ENCODE measurements at regions not wholly inside any gene's neighbourhood (a gene's known extent, or its start where the extent isn't known, plus 50 kb on each side); places are given as distances from the start of the nearest gene placed in this dataset.
"Not testable (repeated sequence)": the region's sequence is repeated elsewhere in the genome, so short reads cannot be mapped to it uniquely, and the experiment has no call there.

- no peak for DNase-seq
Observed at GRCh38 chr1:239204401-239204800, 182.0 kb upstream of the CHRM3 start.

DNA sequence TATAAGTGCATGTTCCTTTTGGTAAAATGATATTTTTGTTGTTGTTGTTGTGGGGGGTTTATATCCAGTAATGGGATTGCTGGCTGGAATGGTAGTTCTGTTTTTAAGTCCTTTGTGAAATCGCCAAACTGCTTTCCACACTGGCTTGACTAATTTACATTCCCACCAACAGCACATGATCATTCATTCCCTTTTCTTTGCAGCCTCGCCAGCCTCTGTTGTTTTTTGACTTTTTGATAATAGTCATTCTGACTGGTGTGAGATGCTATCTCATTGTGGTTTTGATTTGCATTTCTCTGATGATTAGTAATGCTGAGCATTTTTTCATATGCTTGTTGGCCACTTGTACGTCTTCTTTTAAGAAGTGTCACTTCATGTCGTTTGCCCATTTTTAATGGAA is 188.5 kb upstream of the CHRM3 start:
- DNase-seq, result no peak

- no peak for DNase-seq
Observed at GRCh38 chr1:239189998-239190512, 196.3 kb upstream of the CHRM3 start.

DNA sequence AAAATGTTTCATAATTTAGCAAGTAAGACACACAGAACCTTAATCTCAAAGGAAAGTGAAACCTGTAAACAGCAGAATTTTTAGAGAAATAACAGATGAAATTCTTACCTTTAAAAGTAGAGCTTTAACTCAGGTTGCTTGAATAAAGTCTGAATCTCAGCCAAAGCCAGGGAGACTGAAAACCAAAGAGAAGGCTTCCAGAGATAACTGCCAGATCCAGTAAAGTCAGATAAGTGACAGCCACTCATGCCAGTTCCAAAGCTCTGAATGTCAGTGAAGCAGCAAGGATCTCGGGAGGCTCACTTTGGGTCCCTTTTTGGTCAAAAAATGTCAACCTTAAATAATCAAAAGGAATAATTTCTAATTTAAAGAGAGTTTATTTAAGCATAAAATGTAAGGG is 199.9 kb upstream of the CHRM3 start:
- no peak for DNase-seq

- no peak for DNase-seq
Observed at GRCh38 chr1:239185245-239185619, 201.1 kb upstream of the CHRM3 start.

- no peak for DNase-seq
Observed at GRCh38 chr1:239184561-239185244, 201.7 kb upstream of the CHRM3 start.

DNA sequence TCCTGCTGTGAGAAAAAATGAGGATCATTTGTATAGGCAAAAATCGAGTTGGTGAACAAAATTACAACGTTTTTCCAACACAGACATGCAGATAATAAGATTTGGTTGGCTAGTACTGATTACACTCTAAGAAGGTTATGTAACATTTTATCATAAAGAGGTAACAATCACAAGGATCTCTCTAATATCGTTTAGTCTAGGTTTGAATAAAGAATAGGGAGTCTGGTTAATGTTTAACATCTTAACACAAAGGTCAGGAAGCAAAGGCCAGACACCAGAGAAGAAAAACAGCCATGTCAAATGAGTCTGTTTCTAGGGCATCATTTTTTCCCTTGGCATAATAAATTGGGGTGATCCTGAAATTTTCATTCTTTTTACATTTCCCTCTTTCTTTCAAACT is 207.4 kb upstream of the CHRM3 start:
- DNase-seq, result no peak

DNA sequence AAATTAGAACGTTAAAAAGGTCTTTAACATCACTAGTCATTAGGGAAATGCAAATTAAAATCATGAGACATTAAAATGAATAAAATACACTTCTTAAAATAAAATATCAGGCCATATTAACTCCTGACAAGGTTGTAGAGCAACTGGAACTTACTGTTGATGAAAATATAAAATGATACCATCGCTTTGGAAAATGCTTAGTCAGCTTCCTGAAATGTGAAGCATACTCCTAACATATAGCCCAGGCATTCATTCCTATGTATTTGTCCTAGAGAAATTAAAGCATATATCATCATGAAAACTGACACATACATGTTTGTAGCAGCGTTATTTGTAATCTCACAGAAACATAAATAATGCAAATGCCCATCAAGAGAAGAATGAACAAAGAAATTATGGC is 211.5 kb upstream of the CHRM3 start:
- no peak for DNase-seq

DNA sequence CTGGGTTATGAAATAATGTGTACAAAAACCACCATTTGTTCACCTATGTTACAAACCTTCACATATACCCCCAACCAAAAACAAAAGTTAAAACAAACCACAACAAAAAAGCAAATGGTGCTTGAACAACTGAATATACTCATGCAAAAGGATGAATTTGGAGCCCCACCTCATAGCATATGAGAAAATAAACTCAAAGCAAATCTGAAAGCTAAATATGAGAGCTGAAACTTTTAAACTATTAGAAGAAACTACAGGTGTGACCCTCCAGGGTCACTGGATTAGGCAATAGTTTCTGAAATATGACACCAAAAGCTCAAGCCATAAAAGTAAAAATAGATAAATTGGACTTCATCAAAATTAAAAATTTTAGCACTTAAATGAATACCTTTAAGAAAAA is 215.5 kb upstream of the CHRM3 start:
- DNase-seq, result no peak

DNA sequence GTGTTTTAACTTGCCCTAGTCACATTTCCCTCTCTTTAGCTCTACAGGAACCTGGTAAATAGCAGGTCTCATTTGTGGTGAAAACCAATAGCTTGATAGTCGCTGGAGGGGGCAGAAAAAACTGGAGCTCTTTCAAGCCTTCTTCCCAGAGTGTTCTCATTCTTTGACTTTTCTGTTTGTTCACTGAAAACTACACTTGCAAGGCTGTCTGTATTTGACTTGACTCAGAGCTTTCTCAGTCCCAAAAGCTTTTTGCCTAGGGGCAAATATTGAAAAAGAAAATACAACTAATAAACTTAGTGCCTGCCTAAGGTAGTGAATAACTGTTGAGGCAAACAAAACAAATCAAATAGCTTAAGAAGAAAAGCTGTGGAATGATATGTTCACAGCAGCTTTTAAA is 217.1 kb upstream of the CHRM3 start:
- no peak for DNase-seq

GRCh38 chr1:239164451-239165180 is 221.8 kb upstream of the CHRM3 start:
- no peak for DNase-seq

DNA sequence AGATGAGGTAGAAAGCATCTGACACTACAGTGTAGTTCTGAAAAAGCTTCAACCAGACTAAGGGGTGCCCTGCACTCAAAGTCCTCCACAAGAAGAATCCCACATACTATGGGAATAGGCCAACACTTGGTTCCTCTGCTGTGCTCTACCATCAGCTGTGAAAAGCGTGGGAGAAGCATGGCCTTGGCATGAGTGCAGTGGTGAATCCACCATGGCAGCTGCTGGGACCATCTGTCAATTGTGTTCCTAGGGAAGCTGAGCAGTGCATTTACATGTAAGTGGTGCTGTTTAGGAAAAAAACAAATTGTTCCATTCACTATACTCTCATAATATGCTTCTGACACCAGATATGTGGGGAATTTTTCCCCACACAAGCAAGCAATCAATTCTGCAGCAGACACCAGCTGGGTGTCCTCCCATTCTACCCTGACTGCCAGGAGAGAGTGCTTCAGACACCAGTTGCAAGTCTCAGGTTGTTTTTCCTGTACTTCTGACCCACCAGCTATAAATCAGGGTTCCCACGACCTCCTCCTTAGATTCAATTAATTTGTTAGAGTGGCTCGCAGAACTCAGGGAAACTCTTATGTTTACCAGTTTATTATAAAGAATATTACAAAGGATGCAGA is 230.8 kb upstream of the CHRM3 start:
- DNase-seq, result no peak

- DNase-seq, result no peak
Observed at GRCh38 chr1:239151937-239152336, 234.4 kb upstream of the CHRM3 start.

DNA sequence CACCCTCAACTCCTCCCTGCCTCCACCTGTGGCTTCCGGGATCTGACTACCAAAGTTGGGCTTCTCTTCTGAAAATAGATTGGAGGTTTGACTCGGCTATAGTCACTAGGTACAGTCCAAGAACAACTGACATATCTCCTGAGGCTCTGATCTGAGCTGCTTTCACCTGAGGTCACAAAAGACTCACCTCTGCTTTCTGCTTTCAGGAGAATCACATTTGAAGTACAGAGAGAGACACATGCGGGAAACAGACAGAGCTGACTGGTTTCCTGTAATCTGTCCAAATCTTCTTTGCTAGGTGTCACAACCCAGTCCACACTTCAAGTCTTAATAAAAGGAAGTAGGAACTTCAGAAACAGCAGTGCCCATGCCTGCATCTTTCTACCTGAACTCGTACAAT is 245.4 kb upstream of the CHRM3 start:
- DNase-seq, result no peak

DNA sequence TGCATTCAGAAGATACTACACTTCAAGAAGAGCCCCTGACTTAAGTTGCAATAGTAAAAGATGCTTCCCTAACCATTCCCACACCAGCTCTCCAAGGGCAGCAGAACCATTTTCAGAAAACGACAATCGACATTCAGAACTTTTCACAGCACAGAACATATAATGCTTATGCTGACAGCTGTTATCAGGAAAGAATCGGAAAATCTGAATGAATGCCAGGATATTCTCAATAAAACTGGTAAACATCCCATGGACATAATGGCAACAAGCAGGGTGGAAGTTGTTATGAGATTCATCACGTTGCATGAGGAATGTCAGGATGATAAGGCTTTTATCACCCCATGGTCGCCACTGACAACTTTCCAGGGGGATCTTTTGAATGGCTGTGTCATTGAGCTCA is 246.6 kb upstream of the CHRM3 start:
- DNase-seq, result no peak

GRCh38 chr1:239128541-239128940 is 257.8 kb upstream of the CHRM3 start:
- no peak for DNase-seq

- no peak for DNase-seq
Observed at GRCh38 chr1:239126884-239127283, 259.5 kb upstream of the CHRM3 start.

- DNase-seq, result no peak
Observed at GRCh38 chr1:239125893-239126292, 260.5 kb upstream of the CHRM3 start.

DNA sequence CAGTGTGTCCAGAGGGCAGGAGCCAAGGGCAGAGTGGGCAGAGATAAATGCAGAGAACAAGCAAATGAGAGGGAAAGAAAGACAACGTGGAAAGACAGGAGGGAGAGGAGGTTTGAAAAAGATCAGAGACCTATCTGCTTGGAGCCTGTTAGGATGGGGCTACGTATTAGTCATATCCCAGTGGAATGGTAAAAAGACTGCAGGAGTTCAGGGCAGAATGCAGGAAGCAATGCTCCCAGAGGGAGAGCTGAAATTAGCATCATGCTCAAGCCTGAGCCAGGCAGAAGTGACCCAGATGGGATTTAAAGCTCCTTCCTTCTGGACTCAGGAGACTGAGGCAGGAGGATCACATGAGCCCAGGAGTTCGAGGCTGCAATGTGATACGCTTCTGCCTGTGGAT is 261.3 kb upstream of the CHRM3 start:
- no peak for DNase-seq

DNA sequence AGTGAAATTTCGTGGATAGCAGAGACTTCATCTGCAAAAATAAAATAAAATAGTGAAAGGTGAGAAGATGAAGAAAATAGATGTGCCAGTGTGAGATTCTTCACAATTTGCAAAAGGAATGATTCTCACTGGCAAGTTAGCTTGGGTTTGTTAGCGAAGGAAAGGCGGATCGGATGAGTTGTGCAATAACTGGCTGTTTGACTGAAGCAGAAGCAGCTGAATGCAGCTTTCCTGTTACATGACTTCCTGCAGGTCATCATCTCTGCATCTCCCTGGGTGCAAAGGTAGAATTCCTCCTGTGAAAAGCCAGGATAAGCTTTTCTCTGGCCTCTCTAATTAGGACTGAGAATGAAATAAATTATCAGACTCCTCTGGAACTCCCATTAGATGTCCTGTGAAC is 263.1 kb upstream of the CHRM3 start:
- no peak for DNase-seq

DNA sequence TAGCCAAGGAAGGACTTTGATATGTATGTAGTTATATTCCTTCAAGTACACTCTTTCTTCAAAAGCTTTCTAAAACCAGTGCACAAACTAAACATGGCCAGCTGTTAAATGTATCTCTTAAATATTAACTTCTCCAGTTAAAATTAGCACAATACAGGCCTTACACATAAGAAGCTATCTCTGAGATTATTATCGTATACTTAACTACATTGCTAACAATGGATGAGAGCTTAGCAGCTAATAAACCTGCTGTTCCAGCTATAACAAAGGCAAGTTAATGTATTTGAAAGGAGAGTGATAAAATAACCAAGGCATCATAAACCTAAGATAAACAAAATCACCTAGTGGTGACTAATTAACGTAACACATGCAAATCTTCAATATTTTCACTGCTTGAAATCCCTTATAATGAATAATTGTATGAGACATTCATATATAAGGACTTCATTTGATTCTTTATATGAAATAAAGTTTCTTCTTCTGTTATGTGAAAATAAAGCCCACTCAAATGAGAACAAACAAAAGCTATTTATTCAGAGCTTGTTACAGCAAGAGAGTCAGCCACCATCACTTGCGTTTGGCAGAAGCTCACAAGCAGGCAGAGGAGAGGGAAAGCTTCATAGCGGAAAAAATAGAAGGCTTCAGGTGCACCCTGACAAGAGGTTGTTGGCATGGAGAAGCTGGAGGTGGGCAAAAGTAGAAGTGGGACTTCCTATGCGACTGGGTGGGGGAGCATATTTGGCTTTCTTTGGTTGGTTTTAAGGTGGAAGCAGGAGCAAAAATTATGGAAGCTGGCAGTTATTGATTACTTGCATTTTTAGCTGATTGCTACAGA is 274.1 kb upstream of the CHRM3 start:
- no peak for DNase-seq

- DNase-seq, result no peak
Observed at GRCh38 chr1:239107676-239108075, 278.7 kb upstream of the CHRM3 start.

DNA sequence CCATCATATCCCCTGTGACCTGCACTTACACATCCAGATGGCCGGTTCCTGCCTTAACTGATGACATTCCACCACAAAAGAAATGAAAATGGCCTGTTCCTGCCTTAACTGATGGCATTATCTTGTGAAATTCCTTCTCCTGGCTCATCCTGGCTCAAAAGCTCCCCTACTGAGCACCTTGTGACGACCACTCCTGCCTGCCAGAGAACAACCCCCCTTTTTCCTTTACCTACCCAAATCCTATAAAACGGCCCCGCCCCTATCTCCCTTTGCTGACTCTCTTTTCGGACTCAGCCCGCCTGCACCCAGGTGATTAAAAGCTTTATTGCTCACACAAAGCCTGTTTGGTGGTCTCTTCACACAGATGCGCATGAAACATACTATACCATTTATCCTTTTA is 279.7 kb upstream of the CHRM3 start:
- DNase-seq, result not testable (repeated sequence)
